CD14-positive monocyte (primary cell): ENCODE measurements at regions not wholly inside any gene's neighbourhood (a gene's known extent, or its start where the extent isn't known, plus 50 kb on each side); places are given as distances from the start of the nearest gene placed in this dataset.

Experiments used
- DNase-seq, 3 donors: peaks; one replicate each; pipeline ENCODE4 v3.0.0-alpha.2; 2011 to 2022
- H2AFZ ChIP-seq: 2 replicates; pipeline ENCODE4 v1.6.0; 2012; ENCODE audit warnings: mild to moderate bottlenecking, low read depth, low read length, inconsistent platforms; ENCODE audit not compliant: insufficient read depth, poor library complexity, severe bottlenecking
- H3K27ac ChIP-seq, 2 donors: 1 replicate in 1 of 2; 2 replicates in 1 of 2; pipeline ENCODE4 v1.5.1; 2012 to 2013; ENCODE audit warnings: low read length in 2 of 2, control low read depth in 1 of 2, inconsistent platforms in 1 of 2, low read depth in 1 of 2, mild to moderate bottlenecking in 1 of 2
- H3K27me3 ChIP-seq, 2 donors: one replicate each; pipeline versions ENCODE4 v1.6.0 to v1.6.1; 2011 to 2013; ENCODE audit warnings: low read length in 2 of 2; ENCODE audit not compliant: control insufficient read depth in 2 of 2, insufficient read depth in 2 of 2
- H3K36me3 ChIP-seq, 2 donors: replicated peaks in 1 of 2; 1 replicate in 1 of 2; 2 replicates in 1 of 2; pipeline versions ENCODE4 v1.5.1 to v1.6.1; 2012 to 2013; ENCODE audit warnings: low read length in 2 of 2, control low read depth in 1 of 2, inconsistent platforms in 1 of 2, mild to moderate bottlenecking in 1 of 2; ENCODE audit not compliant: insufficient read depth in 2 of 2, control insufficient read depth in 1 of 2
- H3K4me1 ChIP-seq, 2 donors: 1 replicate in 1 of 2; 2 replicates in 1 of 2; pipeline versions ENCODE4 v1.5.1 to v1.6.1; 2012 to 2013; ENCODE audit warnings: low read length in 2 of 2, control low read depth in 1 of 2, inconsistent platforms in 1 of 2, mild to moderate bottlenecking in 1 of 2, moderate library complexity in 1 of 2; ENCODE audit not compliant: insufficient read depth in 2 of 2, control insufficient read depth in 1 of 2
- H3K4me2 ChIP-seq: replicated peaks from 2 replicates; pipeline ENCODE3; 2012; ENCODE audit warnings: low read length, moderate library complexity, mild to moderate bottlenecking; ENCODE audit not compliant: poor library complexity, severe bottlenecking; ENCODE audit errors: extremely low read depth
- H3K4me3 ChIP-seq, 3 experiments: fragments of 200-600 bp in 1 of 3; sonication (generic) in 1 of 3; replicated peaks in 1 of 3; 1 replicate in 2 of 3; 2 replicates in 1 of 3; pipeline ENCODE4 v1.5.1; 2011 to 2013; ENCODE audit warnings: low read length in 3 of 3, mild to moderate bottlenecking in 3 of 3, control low read depth in 2 of 3, low read depth in 2 of 3, inconsistent platforms in 1 of 3, moderate library complexity in 1 of 3
- H3K79me2 ChIP-seq: 2 replicates; pipeline ENCODE4 v1.6.0; 2012; ENCODE audit warnings: mild to moderate bottlenecking, control low read depth, inconsistent platforms, low read length, moderate library complexity; ENCODE audit not compliant: insufficient read depth
- H3K9ac ChIP-seq: 2 replicates; pipeline ENCODE4 v1.6.0; 2017; ENCODE audit warnings: low read length, mild to moderate bottlenecking; ENCODE audit not compliant: insufficient read depth, poor library complexity, severe bottlenecking
- H3K9me3 ChIP-seq, 2 donors: replicated peaks in 1 of 2; 1 replicate in 1 of 2; 2 replicates in 1 of 2; pipeline versions ENCODE4 v1.5.1 to v1.6.1; 2012 to 2013; ENCODE audit warnings: low read length in 2 of 2, control low read depth in 1 of 2; ENCODE audit not compliant: control insufficient read depth in 1 of 2, insufficient read depth in 1 of 2
- H4K20me1 ChIP-seq: 2 replicates; pipeline ENCODE4 v1.6.0; 2012; ENCODE audit warnings: mild to moderate bottlenecking, low read length, control low read depth, moderate library complexity; ENCODE audit not compliant: insufficient read depth
- H3K27ac Mint-ChIP-seq, 7 donors: one replicate each; pipeline ENCODE4 v1.8.0; 2020; ENCODE audit warnings: mild to moderate bottlenecking in 7 of 7, mixed read lengths in 7 of 7, moderate library complexity in 6 of 7, inconsistent platforms in 2 of 7
- H3K27me3 Mint-ChIP-seq, 3 donors: one replicate each; pipeline ENCODE4 v1.8.0; 2021 to 2022; ENCODE audit warnings: low read depth in 3 of 3, mild to moderate bottlenecking in 3 of 3, mixed read lengths in 3 of 3, moderate library complexity in 3 of 3, inconsistent platforms in 1 of 3
- H3K36me3 Mint-ChIP-seq, 2 donors: one replicate each; pipeline ENCODE4 v1.8.0; 2020; ENCODE audit warnings: mixed read lengths in 2 of 2, inconsistent platforms in 1 of 2, mild to moderate bottlenecking in 1 of 2
- H3K4me1 Mint-ChIP-seq: one replicate; pipeline ENCODE4 v1.8.0; 2020; ENCODE audit warnings: mild to moderate bottlenecking, mixed read lengths
- H3K4me3 Mint-ChIP-seq, 2 donors: one replicate each; pipeline ENCODE4 v1.8.0; 2020; ENCODE audit warnings: mild to moderate bottlenecking in 2 of 2, mixed read lengths in 2 of 2, moderate library complexity in 1 of 2
- H3K9me3 Mint-ChIP-seq, 7 donors: one replicate each; pipeline ENCODE4 v1.8.0; 2020 to 2022; ENCODE audit warnings: mixed read lengths in 7 of 7, mild to moderate bottlenecking in 6 of 7, moderate library complexity in 6 of 7, inconsistent platforms in 2 of 7
- CTCF ChIP-seq: fragments of 200-600 bp; IDR thresholded peaks from one replicate; pipeline ENCODE4 v1.8.0; 2022; ENCODE audit warnings: antibody characterized with exemption, mild to moderate bottlenecking
- WGBS: methylation state at CpG from one replicate; pipeline ENCODE4 v1.1.5; 2013; ENCODE audit warnings: missing lambda C conversion rate; ENCODE audit not compliant: insufficient coverage; 5-methylcytosine and 5-hydroxymethylcytosine counted together
- intact Hi-C, 2 donors: fragments of 100-400 bp; cut with micrococcal nuclease; formaldehyde crosslinking; loops; one replicate each; pipeline versions ENCODE4 v1.15.0 to v1.15.1; 2023

- no peak for DNase-seq
- Histone ChIP-seq H3K9me3 (no peaks in the 10 kb centered on the region), H3K27me3 (no peaks in the 10 kb centered on the region), H3K4me1 (no peaks in the 10 kb centered on the region), H4K20me1 (no peaks in the 10 kb centered on the region), H3K79me2 (no peaks in the 10 kb centered on the region), H3K9ac (no peak overlapping the region), H3K36me3 (no peaks in the 10 kb centered on the region), H2AFZ (no peak overlapping the region), H3K4me2 (no peak overlapping the region), H3K4me3 (no peak overlapping the region), H3K27ac (no peak overlapping the region)
- Mint-ChIP-seq H3K4me3 (no peak overlapping the region), H3K27me3 (peaks cover 0 to 3% (median 1%) of the 10 kb centered on the region in 3 donors), H3K9me3 (peaks cover 0 to 4% (median 0%) of the 10 kb centered on the region in 7 donors), H3K4me1 (no peaks in the 10 kb centered on the region), H3K36me3 (no peaks in the 10 kb centered on the region), H3K27ac (peak overlapping the region in 1 of 7 donors; percentile 57)
- no peak for TF ChIP-seq CTCF
- 89% methylated on average over 1 of the region's 5 CpGs for WGBS
- intact Hi-C loops: no loop called here
Observed at GRCh38 chr11:115117956-115118493, 386.2 kb downstream of the CADM1 start.

- Histone ChIP-seq H3K4me2 (no peak overlapping the region), H3K27ac (no peak overlapping the region), H3K27me3 (no peaks in the 10 kb centered on the region), H2AFZ (no peak overlapping the region), H3K9ac (no peak overlapping the region), H3K4me1 (no peaks in the 10 kb centered on the region), H3K79me2 (no peaks in the 10 kb centered on the region), H3K36me3 (no peaks in the 10 kb centered on the region), H3K9me3 (no peaks in the 10 kb centered on the region), H3K4me3 (no peak overlapping the region), H4K20me1 (no peaks in the 10 kb centered on the region)
- peaks cover 0 to 4% (median 0%) of the 10 kb centered on the region in 7 donors for H3K9me3 Mint-ChIP-seq
- no peaks in the 10 kb centered on the region for H3K36me3 Mint-ChIP-seq
- 82% methylated on average over 3 of the region's 6 CpGs for WGBS
- no peak for TF ChIP-seq CTCF
- DNase-seq: no peak
- no peaks in the 10 kb centered on the region for H3K4me1 Mint-ChIP-seq
- peaks cover 0 to 3% (median 1%) of the 10 kb centered on the region in 3 donors for H3K27me3 Mint-ChIP-seq
- intact Hi-C loops: no loop called here
- H3K27ac Mint-ChIP-seq: no peak overlapping the region
- no peak overlapping the region for H3K4me3 Mint-ChIP-seq
Observed at GRCh38 chr11:115119146-115119545, 385.1 kb downstream of the CADM1 start.
